ENCODE measurements at regions not wholly inside any gene's neighbourhood (a gene's known extent, or its start where the extent isn't known, plus 50 kb on each side); places are given as distances from the start of the nearest gene placed in this dataset.
"Not testable (repeated sequence)": the region's sequence is repeated elsewhere in the genome, so short reads cannot be mapped to it uniquely, and the experiment has no call there.

GRCh38 chr4:75158451-75158850 is 225.5 kb downstream of the PARM1 start:
- H2AFZ ChIP-seq (ENCODE audit: low read depth, low read length): no peak overlapping the region
- H3K9me3 ChIP-seq (ENCODE audit: low read length): no peaks in the 10 kb centered on the region
- no peaks in the 10 kb centered on the region for H3K27me3 ChIP-seq (ENCODE audit: insufficient read depth, low read length)
- H3K4me1 ChIP-seq (ENCODE audit: insufficient read depth, low read length): no peaks in the 10 kb centered on the region
- H3K4me3 ChIP-seq (ENCODE audit: low read length): no peak overlapping the region
- H3K36me3 ChIP-seq (ENCODE audit: insufficient read depth, low read length): no peaks in the 10 kb centered on the region

GRCh38 chr4:75154994-75155393 is 222.1 kb downstream of the PARM1 start:
- no peaks in the 10 kb centered on the region for H3K9me3 ChIP-seq (ENCODE audit: low read length)
- H3K4me3 ChIP-seq (ENCODE audit: low read length): no peak overlapping the region
- no peaks in the 10 kb centered on the region for H3K4me1 ChIP-seq (ENCODE audit: insufficient read depth, low read length)
- no peak overlapping the region for H2AFZ ChIP-seq (ENCODE audit: low read depth, low read length)
- no peaks in the 10 kb centered on the region for H3K27me3 ChIP-seq (ENCODE audit: insufficient read depth, low read length)
- H3K36me3 ChIP-seq (ENCODE audit: insufficient read depth, low read length): no peaks in the 10 kb centered on the region

GRCh38 chr4:75146223-75146622 is 213.3 kb downstream of the PARM1 start:
- H3K4me1 ChIP-seq (ENCODE audit: insufficient read depth, low read length): peaks cover 7% of the 10 kb centered on the region
- H2AFZ ChIP-seq (ENCODE audit: low read depth, low read length): no peak overlapping the region
- H3K9me3 ChIP-seq (ENCODE audit: low read length): no peaks in the 10 kb centered on the region
- H3K4me3 ChIP-seq (ENCODE audit: low read length): no peak overlapping the region
- H3K27me3 ChIP-seq (ENCODE audit: insufficient read depth, low read length): no peaks in the 10 kb centered on the region
- H3K36me3 ChIP-seq (ENCODE audit: insufficient read depth, low read length): no peaks in the 10 kb centered on the region

- H2AFZ ChIP-seq (ENCODE audit: low read depth, low read length): no peak overlapping the region
- H3K4me1 ChIP-seq (ENCODE audit: insufficient read depth, low read length): peaks cover 7% of the 10 kb centered on the region
- H3K9me3 ChIP-seq (ENCODE audit: low read length): no peaks in the 10 kb centered on the region
- H3K36me3 ChIP-seq (ENCODE audit: insufficient read depth, low read length): no peaks in the 10 kb centered on the region
- H3K27me3 ChIP-seq (ENCODE audit: insufficient read depth, low read length): no peaks in the 10 kb centered on the region
- no peak overlapping the region for H3K4me3 ChIP-seq (ENCODE audit: low read length)
These were observed 211.6 kb downstream of the PARM1 start for GRCh38 chr4:75144475-75144874.

GRCh38 chr4:75142850-75143249 is 209.9 kb downstream of the PARM1 start:
- no peaks in the 10 kb centered on the region for H3K9me3 ChIP-seq (ENCODE audit: low read length)
- H2AFZ ChIP-seq (ENCODE audit: low read depth, low read length): no peak overlapping the region
- H3K27me3 ChIP-seq (ENCODE audit: insufficient read depth, low read length): no peaks in the 10 kb centered on the region
- peaks cover 7% of the 10 kb centered on the region for H3K4me1 ChIP-seq (ENCODE audit: insufficient read depth, low read length)
- no peak overlapping the region for H3K4me3 ChIP-seq (ENCODE audit: low read length)
- H3K36me3 ChIP-seq (ENCODE audit: insufficient read depth, low read length): no peaks in the 10 kb centered on the region

- Histone ChIP-seq H3K4me3 (ENCODE audit: low read length) (no peak overlapping the region), H2AFZ (ENCODE audit: low read depth, low read length) (no peak overlapping the region), H3K4me1 (ENCODE audit: insufficient read depth, low read length) (peaks cover 7% of the 10 kb centered on the region), H3K36me3 (ENCODE audit: insufficient read depth, low read length) (no peaks in the 10 kb centered on the region), H3K27me3 (ENCODE audit: insufficient read depth, low read length) (no peaks in the 10 kb centered on the region), H3K9me3 (ENCODE audit: low read length) (no peaks in the 10 kb centered on the region)
These were observed 209.5 kb downstream of the PARM1 start for GRCh38 chr4:75142382-75142781.

GRCh38 chr4:75141162-75141561 is 208.2 kb downstream of the PARM1 start:
- no peak overlapping the region for H2AFZ ChIP-seq (ENCODE audit: low read depth, low read length)
- H3K4me3 ChIP-seq (ENCODE audit: low read length): no peak overlapping the region
- H3K36me3 ChIP-seq (ENCODE audit: insufficient read depth, low read length): no peaks in the 10 kb centered on the region
- H3K9me3 ChIP-seq (ENCODE audit: low read length): no peaks in the 10 kb centered on the region
- H3K27me3 ChIP-seq (ENCODE audit: insufficient read depth, low read length): no peaks in the 10 kb centered on the region
- peaks cover 7% of the 10 kb centered on the region for H3K4me1 ChIP-seq (ENCODE audit: insufficient read depth, low read length)

GRCh38 chr4:75137302-75137701 is 204.4 kb downstream of the PARM1 start:
- no peaks in the 10 kb centered on the region for H3K9me3 ChIP-seq (ENCODE audit: low read length)
- H2AFZ ChIP-seq (ENCODE audit: low read depth, low read length): no peak overlapping the region
- no peaks in the 10 kb centered on the region for H3K27me3 ChIP-seq (ENCODE audit: insufficient read depth, low read length)
- no peaks in the 10 kb centered on the region for H3K36me3 ChIP-seq (ENCODE audit: insufficient read depth, low read length)
- H3K4me1 ChIP-seq (ENCODE audit: insufficient read depth, low read length): peaks cover 3% of the 10 kb centered on the region
- no peak overlapping the region for H3K4me3 ChIP-seq (ENCODE audit: low read length)

- Histone ChIP-seq H3K4me3 (ENCODE audit: low read length) (no peak overlapping the region), H3K36me3 (ENCODE audit: insufficient read depth, low read length) (no peaks in the 10 kb centered on the region), H3K27me3 (ENCODE audit: insufficient read depth, low read length) (no peaks in the 10 kb centered on the region), H3K4me1 (ENCODE audit: insufficient read depth, low read length) (no peaks in the 10 kb centered on the region), H3K9me3 (ENCODE audit: low read length) (no peaks in the 10 kb centered on the region), H2AFZ (ENCODE audit: low read depth, low read length) (no peak overlapping the region)
These were observed 202.3 kb downstream of the PARM1 start for GRCh38 chr4:75135068-75135825.

- not testable (repeated sequence) for H3K27me3 ChIP-seq (ENCODE audit: insufficient read depth, low read length); H3K36me3 ChIP-seq (ENCODE audit: insufficient read depth, low read length); H3K4me1 ChIP-seq (ENCODE audit: insufficient read depth, low read length); H3K9me3 ChIP-seq (ENCODE audit: low read length); H3K4me3 ChIP-seq (ENCODE audit: low read length); H2AFZ ChIP-seq (ENCODE audit: low read depth, low read length)
These were observed 194.0 kb downstream of the PARM1 start for GRCh38 chr4:75126870-75127269.

GRCh38 chr4:75126058-75126457 is 193.1 kb downstream of the PARM1 start:
- Histone ChIP-seq H3K9me3 (ENCODE audit: low read length) (no peaks in the 10 kb centered on the region), H2AFZ (ENCODE audit: low read depth, low read length) (no peak overlapping the region), H3K4me3 (ENCODE audit: low read length) (no peak overlapping the region), H3K36me3 (ENCODE audit: insufficient read depth, low read length) (no peaks in the 10 kb centered on the region), H3K4me1 (ENCODE audit: insufficient read depth, low read length) (no peaks in the 10 kb centered on the region), H3K27me3 (ENCODE audit: insufficient read depth, low read length) (no peaks in the 10 kb centered on the region)

GRCh38 chr4:75122424-75123014 is 189.6 kb downstream of the PARM1 start:
- Histone ChIP-seq H3K4me1 (ENCODE audit: insufficient read depth, low read length) (no peaks in the 10 kb centered on the region), H3K4me3 (ENCODE audit: low read length) (no peak overlapping the region), H3K27me3 (ENCODE audit: insufficient read depth, low read length) (no peaks in the 10 kb centered on the region), H3K36me3 (ENCODE audit: insufficient read depth, low read length) (no peaks in the 10 kb centered on the region), H2AFZ (ENCODE audit: low read depth, low read length) (no peak overlapping the region), H3K9me3 (ENCODE audit: low read length) (no peaks in the 10 kb centered on the region)

- no peaks in the 10 kb centered on the region for H3K27me3 ChIP-seq (ENCODE audit: insufficient read depth, low read length)
- H3K4me3 ChIP-seq (ENCODE audit: low read length): no peak overlapping the region
- H3K9me3 ChIP-seq (ENCODE audit: low read length): no peaks in the 10 kb centered on the region
- no peaks in the 10 kb centered on the region for H3K4me1 ChIP-seq (ENCODE audit: insufficient read depth, low read length)
- no peak overlapping the region for H2AFZ ChIP-seq (ENCODE audit: low read depth, low read length)
- H3K36me3 ChIP-seq (ENCODE audit: insufficient read depth, low read length): no peaks in the 10 kb centered on the region
These were observed 185.8 kb downstream of the PARM1 start for GRCh38 chr4:75118739-75119138.

- no peaks in the 10 kb centered on the region for H3K9me3 ChIP-seq (ENCODE audit: low read length)
- no peak overlapping the region for H2AFZ ChIP-seq (ENCODE audit: low read depth, low read length)
- no peaks in the 10 kb centered on the region for H3K36me3 ChIP-seq (ENCODE audit: insufficient read depth, low read length)
- H3K27me3 ChIP-seq (ENCODE audit: insufficient read depth, low read length): no peaks in the 10 kb centered on the region
- H3K4me3 ChIP-seq (ENCODE audit: low read length): no peak overlapping the region
- no peaks in the 10 kb centered on the region for H3K4me1 ChIP-seq (ENCODE audit: insufficient read depth, low read length)
These were observed 177.1 kb downstream of the PARM1 start for GRCh38 chr4:75110061-75110460.

Data from neuron (in vitro differentiated cells).